Naive thymus-derived CD4-positive, alpha-beta T cell (primary cell): ENCODE measurements at regions not wholly inside any gene's neighbourhood (a gene's known extent, or its start where the extent isn't known, plus 50 kb on each side); places are given as distances from the start of the nearest gene placed in this dataset.

ENCODE experiments used
- ATAC-seq: fragments of 150-1000 bp; cut with Tn5 transposase; 2 replicates; pipeline ENCODE4 v1.10.0; 2021; ENCODE audit warnings: mild to moderate bottlenecking, moderate library complexity
- CTCF ChIA-PET: fragments of 350-600 bp; sonication (Branson Sonifier 250); formaldehyde crosslinking; loops from one replicate; lab custom pipeline; 2021; ENCODE audit warnings: antibody characterized with exemption; lab: Charles Lee
- POLR2A ChIA-PET: fragments of 350-600 bp; sonication (Branson Sonifier 250); formaldehyde crosslinking; loops from one replicate; lab custom pipeline; 2021; ENCODE audit warnings: antibody characterized with exemption, inconsistent platforms; lab: Charles Lee
- DNase-seq, 9 donors: peaks; one replicate each; pipeline versions ENCODE4 v3.0.0 to v3.0.0-alpha.2; 2020 to 2022; ENCODE audit warnings: mixed read lengths in 1 of 9
- H3K27ac ChIP-seq: one replicate; pipeline ENCODE4 v1.7.0; 2013; ENCODE audit warnings: mild to moderate bottlenecking, low read depth, low read length, moderate library complexity
- H3K27me3 ChIP-seq, 2 donors: one replicate each; pipeline ENCODE4 v1.7.0; 2013; ENCODE audit warnings: low read length in 2 of 2, mild to moderate bottlenecking in 2 of 2, moderate library complexity in 2 of 2; ENCODE audit not compliant: control insufficient read depth in 2 of 2, insufficient read depth in 2 of 2
- H3K36me3 ChIP-seq, 3 experiments: 1 replicate in 2 of 3; 2 replicates in 1 of 3; pipeline ENCODE4 v1.7.0; 2013; ENCODE audit warnings: low read length in 3 of 3, mild to moderate bottlenecking in 3 of 3, moderate library complexity in 1 of 3; ENCODE audit not compliant: insufficient read depth in 3 of 3, control insufficient read depth in 2 of 3
- H3K4me1 ChIP-seq, 2 donors: one replicate each; pipeline ENCODE4 v1.7.0; 2013; ENCODE audit warnings: low read length in 2 of 2, mild to moderate bottlenecking in 2 of 2, moderate library complexity in 1 of 2; ENCODE audit not compliant: control insufficient read depth in 2 of 2, insufficient read depth in 2 of 2
- H3K4me3 ChIP-seq: 2 replicates; pipeline ENCODE4 v1.7.0; 2013; ENCODE audit warnings: mild to moderate bottlenecking, low read length
- H3K9me3 ChIP-seq, 3 experiments: 1 replicate in 2 of 3; 2 replicates in 1 of 3; pipeline ENCODE4 v1.7.0; 2013; ENCODE audit warnings: low read length in 3 of 3; ENCODE audit not compliant: control insufficient read depth in 2 of 3
- H3K27ac Mint-ChIP-seq, 9 donors: one replicate each; pipeline ENCODE4 v1.8.0; 2020 to 2022; ENCODE audit warnings: mixed read lengths in 9 of 9, mild to moderate bottlenecking in 8 of 9, moderate library complexity in 5 of 9, inconsistent platforms in 2 of 9
- H3K27me3 Mint-ChIP-seq, 5 donors: one replicate each; pipeline ENCODE4 v1.8.0; 2021 to 2022; ENCODE audit warnings: mixed read lengths in 5 of 5, mild to moderate bottlenecking in 1 of 5
- H3K36me3 Mint-ChIP-seq, 5 donors: one replicate each; pipeline ENCODE4 v1.8.0; 2020 to 2022; ENCODE audit warnings: mixed read lengths in 5 of 5, mild to moderate bottlenecking in 3 of 5, inconsistent platforms in 1 of 5
- H3K4me1 Mint-ChIP-seq, 7 donors: one replicate each; pipeline ENCODE4 v1.8.0; 2020 to 2022; ENCODE audit warnings: mixed read lengths in 7 of 7, mild to moderate bottlenecking in 3 of 7, inconsistent platforms in 1 of 7
- H3K4me3 Mint-ChIP-seq, 10 donors: one replicate each; pipeline ENCODE4 v1.8.0; 2020 to 2022; ENCODE audit warnings: mild to moderate bottlenecking in 10 of 10, mixed read lengths in 10 of 10, moderate library complexity in 6 of 10, inconsistent platforms in 2 of 10
- H3K9me3 Mint-ChIP-seq, 11 donors: one replicate each; pipeline ENCODE4 v1.8.0; 2020 to 2022; ENCODE audit warnings: mixed read lengths in 11 of 11, mild to moderate bottlenecking in 4 of 11, inconsistent platforms in 1 of 11, moderate library complexity in 1 of 11
- intact Hi-C, 2 donors: fragments of 100-400 bp; cut with micrococcal nuclease; formaldehyde crosslinking; loops; one replicate each; pipeline ENCODE4 v1.15.1; 2023

- Histone ChIP-seq H3K4me3 (no peak overlapping the region), H3K36me3 (no peaks in the 10 kb centered on the region), H3K27ac (no peak overlapping the region), H3K27me3 (no peaks in the 10 kb centered on the region), H3K9me3 (no peaks in the 10 kb centered on the region), H3K4me1 (no peaks in the 10 kb centered on the region)
- Mint-ChIP-seq H3K4me1 (no peaks in the 10 kb centered on the region), H3K9me3 (peaks cover 0 to 16% (median 3%) of the 10 kb centered on the region in 11 donors), H3K27ac (no peak overlapping the region), H3K4me3 (no peak overlapping the region), H3K27me3 (no peaks in the 10 kb centered on the region), H3K36me3 (no peaks in the 10 kb centered on the region)
- CTCF ChIA-PET: no interaction called here
- POLR2A ChIA-PET: no interaction called here
- ATAC-seq: no peak
- intact Hi-C loops: no loop called here
- DNase-seq: no peak
Observed at GRCh38 chr4:178136736-178137345, 694.6 kb upstream of the AGA start.

DNA sequence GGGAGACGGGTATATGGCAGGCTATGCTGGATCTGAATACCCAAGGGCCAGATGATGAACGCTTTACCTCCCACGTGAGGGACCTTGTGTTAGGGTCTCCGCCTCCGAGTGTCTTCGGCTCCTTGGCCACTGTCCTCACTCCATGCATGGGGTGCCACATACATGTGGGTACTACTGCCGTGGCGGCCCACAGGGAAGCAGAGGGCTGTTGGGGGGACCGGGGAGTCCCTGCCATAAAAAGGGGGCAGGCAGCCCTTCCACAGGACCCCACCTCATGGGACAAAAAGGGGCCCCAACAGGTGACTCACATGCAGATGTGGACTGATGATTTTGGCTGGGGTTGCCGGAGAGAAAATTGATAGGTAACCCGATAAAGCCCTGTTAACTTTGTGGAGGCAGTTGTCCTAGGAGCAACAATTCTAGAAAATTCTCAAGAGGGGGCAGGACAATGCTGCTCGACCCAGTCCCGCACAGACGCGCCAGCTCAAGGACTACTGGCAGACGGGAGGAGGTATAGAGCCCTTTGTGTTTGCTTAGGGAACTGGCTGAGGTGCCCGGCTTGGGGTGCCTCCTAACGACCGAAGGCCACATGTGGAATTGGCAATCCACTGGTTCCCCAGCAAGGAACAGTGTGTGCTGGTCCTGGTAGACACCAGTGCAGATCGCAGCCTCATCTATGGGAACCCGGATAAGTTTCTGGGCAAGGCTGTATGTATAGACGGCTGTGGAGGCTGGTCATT lies 695.7 kb upstream of the AGA start:
- no peak overlapping the region for H3K27ac Mint-ChIP-seq
- CTCF ChIA-PET: no interaction called here
- no peaks in the 10 kb centered on the region for H3K36me3 Mint-ChIP-seq
- Histone ChIP-seq H3K4me3 (no peak overlapping the region), H3K27ac (no peak overlapping the region), H3K36me3 (no peaks in the 10 kb centered on the region), H3K27me3 (no peaks in the 10 kb centered on the region), H3K9me3 (no peaks in the 10 kb centered on the region), H3K4me1 (no peaks in the 10 kb centered on the region)
- no peaks in the 10 kb centered on the region for H3K4me1 Mint-ChIP-seq
- DNase-seq (no peak), ATAC-seq (no peak)
- peaks cover 0 to 17% (median 3%) of the 10 kb centered on the region in 11 donors for H3K9me3 Mint-ChIP-seq
- no peak overlapping the region for H3K4me3 Mint-ChIP-seq
- no peaks in the 10 kb centered on the region for H3K27me3 Mint-ChIP-seq
- POLR2A ChIA-PET: no interaction called here
- intact Hi-C loops: no loop called here

DNA sequence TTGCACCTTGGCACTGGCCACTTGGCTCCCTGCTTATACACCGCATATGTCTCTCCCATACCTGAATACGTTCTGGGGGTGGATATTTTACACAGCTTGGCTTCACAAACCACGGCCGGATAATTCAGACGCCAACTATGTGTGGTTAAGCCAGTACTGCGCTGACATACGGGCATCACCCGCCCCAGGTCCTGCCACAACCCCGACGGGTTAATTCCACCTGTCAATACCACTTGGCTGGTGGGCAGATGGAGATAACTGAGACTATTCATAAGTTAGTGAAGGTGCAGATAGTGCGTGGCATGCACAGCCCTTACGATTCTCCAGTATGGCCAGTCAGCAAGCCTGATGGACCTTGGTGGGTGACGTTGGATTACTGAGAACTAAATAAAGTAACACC lies 696.3 kb upstream of the AGA start:
- H3K36me3 Mint-ChIP-seq: no peaks in the 10 kb centered on the region
- DNase-seq: no peak
- H3K4me3 Mint-ChIP-seq: no peak overlapping the region
- H3K4me1 Mint-ChIP-seq: no peaks in the 10 kb centered on the region
- H3K9me3 ChIP-seq: no peaks in the 10 kb centered on the region
- intact Hi-C loops: no loop called here
- no peak overlapping the region for H3K27ac Mint-ChIP-seq
- no peaks in the 10 kb centered on the region for H3K27me3 Mint-ChIP-seq
- ChIA-PET POLR2A (no interaction called here), CTCF (no interaction called here)
- peaks cover 0 to 16% (median 4%) of the 10 kb centered on the region in 11 donors for H3K9me3 Mint-ChIP-seq
- no peaks in the 10 kb centered on the region for H3K4me1 ChIP-seq
- H3K27me3 ChIP-seq: no peaks in the 10 kb centered on the region
- no peak for ATAC-seq
- no peak overlapping the region for H3K4me3 ChIP-seq
- no peaks in the 10 kb centered on the region for H3K36me3 ChIP-seq
- H3K27ac ChIP-seq: no peak overlapping the region

GRCh38 chr4:178140326-178140915 lies 698.2 kb upstream of the AGA start:
- Histone ChIP-seq H3K4me3 (no peak overlapping the region), H3K27ac (no peak overlapping the region), H3K9me3 (no peaks in the 10 kb centered on the region), H3K27me3 (no peaks in the 10 kb centered on the region), H3K4me1 (no peaks in the 10 kb centered on the region), H3K36me3 (no peaks in the 10 kb centered on the region)
- Mint-ChIP-seq H3K4me3 (no peak overlapping the region), H3K36me3 (no peaks in the 10 kb centered on the region), H3K27ac (no peak overlapping the region), H3K9me3 (peaks cover 0 to 11% (median 4%) of the 10 kb centered on the region in 11 donors), H3K4me1 (no peaks in the 10 kb centered on the region), H3K27me3 (no peaks in the 10 kb centered on the region)
- intact Hi-C loops: no loop called here
- ChIA-PET CTCF (no interaction called here), POLR2A (no interaction called here)
- DNase-seq: no peak
- no peak for ATAC-seq

DNA sequence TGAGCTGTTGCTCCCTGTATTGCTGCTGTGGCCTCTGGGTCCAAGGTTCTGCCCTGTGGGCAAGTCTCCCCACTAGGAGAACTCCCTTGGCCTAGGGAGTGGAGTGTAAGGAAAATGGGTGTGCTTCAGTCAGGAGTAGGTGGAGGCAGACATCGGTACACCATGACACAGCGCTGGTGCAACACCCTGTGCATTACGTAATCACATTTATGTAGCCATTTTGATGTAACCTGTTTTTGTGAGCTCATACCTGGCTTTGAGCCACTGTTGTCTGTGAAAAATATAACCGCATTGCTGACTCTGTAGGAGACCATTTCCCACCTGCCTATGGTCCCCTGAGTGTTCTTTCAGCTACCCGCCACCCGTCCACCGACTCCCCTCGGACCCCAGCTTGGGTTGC lies 700.5 kb upstream of the AGA start:
- Histone ChIP-seq H3K4me3 (no peak overlapping the region), H3K9me3 (no peaks in the 10 kb centered on the region), H3K27ac (no peak overlapping the region), H3K27me3 (no peaks in the 10 kb centered on the region), H3K4me1 (no peaks in the 10 kb centered on the region), H3K36me3 (no peaks in the 10 kb centered on the region)
- ChIA-PET CTCF (no interaction called here), POLR2A (no interaction called here)
- no peaks in the 10 kb centered on the region for H3K36me3 Mint-ChIP-seq
- H3K27ac Mint-ChIP-seq: no peak overlapping the region
- H3K4me1 Mint-ChIP-seq: no peaks in the 10 kb centered on the region
- no peaks in the 10 kb centered on the region for H3K27me3 Mint-ChIP-seq
- no peak for ATAC-seq
- peaks cover 0 to 7% (median 2%) of the 10 kb centered on the region in 11 donors for H3K9me3 Mint-ChIP-seq
- DNase-seq: no peak
- intact Hi-C loops: no loop called here
- no peak overlapping the region for H3K4me3 Mint-ChIP-seq

DNA sequence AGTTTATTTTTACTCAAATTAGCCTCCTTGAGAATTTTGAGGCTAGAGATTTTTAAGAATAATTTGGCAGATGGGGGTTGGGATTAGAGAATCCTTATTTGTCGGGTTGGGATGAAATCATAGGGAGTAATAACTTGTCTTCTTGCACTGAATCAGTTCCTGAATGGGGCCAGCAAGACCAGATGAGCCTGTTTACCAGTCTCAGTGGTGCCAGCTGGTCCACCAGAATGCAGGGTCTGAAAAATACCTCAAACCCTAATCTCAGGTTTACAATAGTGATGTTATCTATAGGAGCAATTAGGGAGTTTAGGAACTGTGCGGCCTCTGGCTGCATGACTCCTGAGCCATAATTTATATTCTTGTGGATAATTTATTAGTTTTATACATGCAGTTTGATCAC lies 705.9 kb upstream of the AGA start:
- H3K4me1 Mint-ChIP-seq: no peaks in the 10 kb centered on the region
- intact Hi-C loops: no loop called here
- no peaks in the 10 kb centered on the region for H3K36me3 Mint-ChIP-seq
- H3K9me3 ChIP-seq: no peaks in the 10 kb centered on the region
- no peak overlapping the region for H3K27ac ChIP-seq
- H3K4me1 ChIP-seq: no peaks in the 10 kb centered on the region
- peaks cover 0 to 4% (median 0%) of the 10 kb centered on the region in 11 donors for H3K9me3 Mint-ChIP-seq
- ATAC-seq (no peak), DNase-seq (no peak)
- POLR2A ChIA-PET: no interaction called here
- H3K27me3 ChIP-seq: no peaks in the 10 kb centered on the region
- no peak overlapping the region for H3K4me3 ChIP-seq
- no peaks in the 10 kb centered on the region for H3K27me3 Mint-ChIP-seq
- CTCF ChIA-PET: no interaction called here
- no peak overlapping the region for H3K4me3 Mint-ChIP-seq
- no peak overlapping the region for H3K27ac Mint-ChIP-seq
- no peaks in the 10 kb centered on the region for H3K36me3 ChIP-seq
